Fibroblast of skin of left quadriceps (primary cell): ENCODE measurements at regions not wholly inside any gene's neighbourhood (a gene's known extent, or its start where the extent isn't known, plus 50 kb on each side); places are given as distances from the start of the nearest gene placed in this dataset.

ENCODE experiments used
- DNase-seq, 2 experiments: peaks; one replicate each; pipeline ENCODE4 v3.0.0-alpha.2; 2013; ENCODE audit warnings: low read depth in 2 of 2

GRCh38 chr2:155309483-155309882 lies 611.0 kb downstream of the KCNJ3 start:
- no peak for DNase-seq

GRCh38 chr2:155308367-155309009 lies 610.0 kb downstream of the KCNJ3 start:
- no peak for DNase-seq

GRCh38 chr2:155301221-155301620 lies 602.7 kb downstream of the KCNJ3 start:
- no peak for DNase-seq

- no peak for DNase-seq
These were observed 599.5 kb downstream of the KCNJ3 start for GRCh38 chr2:155298001-155298400.

GRCh38 chr2:155294358-155294757 lies 595.9 kb downstream of the KCNJ3 start:
- DNase-seq, result no peak

- no peak for DNase-seq
These were observed 583.4 kb downstream of the KCNJ3 start for GRCh38 chr2:155281907-155282306.

- DNase-seq, result no peak
These were observed 574.8 kb downstream of the KCNJ3 start for GRCh38 chr2:155273323-155273722.

- no peak for DNase-seq
These were observed 568.1 kb downstream of the KCNJ3 start for GRCh38 chr2:155266583-155266982.

- DNase-seq, result no peak
These were observed 567.6 kb downstream of the KCNJ3 start for GRCh38 chr2:155266109-155266508.

- no peak for DNase-seq
These were observed 558.3 kb downstream of the KCNJ3 start for GRCh38 chr2:155256803-155257202.

- no peak for DNase-seq
These were observed 552.3 kb downstream of the KCNJ3 start for GRCh38 chr2:155250800-155251199.

- no peak for DNase-seq
These were observed 541.7 kb downstream of the KCNJ3 start for GRCh38 chr2:155240176-155240575.

GRCh38 chr2:155235710-155236109 lies 537.2 kb downstream of the KCNJ3 start:
- DNase-seq, result no peak

- DNase-seq, result no peak
These were observed 525.4 kb downstream of the KCNJ3 start for GRCh38 chr2:155223781-155224406.

- no peak for DNase-seq
These were observed 520.5 kb downstream of the KCNJ3 start for GRCh38 chr2:155218945-155219344.

GRCh38 chr2:155218292-155218924 lies 519.9 kb downstream of the KCNJ3 start:
- no peak for DNase-seq

GRCh38 chr2:155215037-155215707 lies 516.7 kb downstream of the KCNJ3 start:
- DNase-seq, result no peak

- DNase-seq, result peak; percentile 8 to 12
These were observed 511.4 kb downstream of the KCNJ3 start for GRCh38 chr2:155209696-155210450.

GRCh38 chr2:155203178-155203577 lies 504.7 kb downstream of the KCNJ3 start:
- no peak for DNase-seq

GRCh38 chr2:155200753-155201152 lies 502.3 kb downstream of the KCNJ3 start:
- no peak for DNase-seq

- DNase-seq, result no peak
These were observed 491.8 kb downstream of the KCNJ3 start for GRCh38 chr2:155190342-155190741.

- no peak for DNase-seq
These were observed 480.4 kb downstream of the KCNJ3 start for GRCh38 chr2:155178921-155179320.
